OCI-LY3 (cell line): ENCODE measurements at regions not wholly inside any gene's neighbourhood (a gene's known extent, or its start where the extent isn't known, plus 50 kb on each side); places are given as distances from the start of the nearest gene placed in this dataset.

Experiments used
- H2AFZ ChIP-seq: fragments of 200-600, 300-600 bp; shearing (Covaris generic); 2 replicates; pipeline ENCODE4 v1.6.0; 2014; ENCODE audit warnings: antibody characterized with exemption, low read depth, low read length
- H3K27ac ChIP-seq: fragments of 200-600, 300-600 bp; sonication (generic); 2 replicates; pipeline ENCODE4 v1.5.1; 2014; ENCODE audit warnings: mild to moderate bottlenecking, low read length, moderate library complexity, mixed read lengths
- H3K27me3 ChIP-seq: fragments of 200-600, 300-600 bp; sonication (generic); 2 replicates; pipeline ENCODE4 v1.6.1; 2014; ENCODE audit warnings: low read depth, low read length, mixed read lengths
- H3K36me3 ChIP-seq: fragments of 200-600, 300-600 bp; sonication (generic); replicated peaks from 2 replicates; pipeline ENCODE3; 2014; ENCODE audit warnings: low read depth, low read length, mixed read lengths
- H3K4me1 ChIP-seq: fragments of 300-600, 200-600 bp; sonication (generic); 2 replicates; pipeline ENCODE4 v1.6.1; 2014; ENCODE audit warnings: low read length, mixed read lengths
- H3K4me2 ChIP-seq: fragments of 200-600, 300-600 bp; sonication (generic); 2 replicates; pipeline ENCODE4 v1.6.1; 2014; ENCODE audit warnings: low read length, mixed read lengths
- H3K4me3 ChIP-seq: fragments of 300-600, 200-600 bp; sonication (generic); 2 replicates; pipeline ENCODE4 v1.5.1; 2014; ENCODE audit warnings: antibody characterized with exemption, mild to moderate bottlenecking, low read length, moderate library complexity
- H3K79me2 ChIP-seq: fragments of 300-600, 200-600 bp; shearing (Covaris generic); 2 replicates; pipeline ENCODE4 v1.6.1; 2014; ENCODE audit warnings: mild to moderate bottlenecking, low read length, mixed read lengths
- H3K9ac ChIP-seq: fragments of 300-600, 200-600 bp; shearing (Covaris generic); 2 replicates; pipeline ENCODE4 v1.6.0; 2014; ENCODE audit warnings: mild to moderate bottlenecking, low read length, moderate library complexity
- H3K9me3 ChIP-seq: fragments of 200-600, 300-600 bp; shearing (Covaris generic); 2 replicates; pipeline ENCODE4 v1.6.1; 2014; ENCODE audit warnings: low read length, mixed read lengths; ENCODE audit not compliant: insufficient read depth
- H4K20me1 ChIP-seq: fragments of 200-600, 300-600 bp; sonication (generic); 2 replicates; pipeline ENCODE4 v1.6.1; 2016; ENCODE audit warnings: low read length, mixed read lengths; ENCODE audit not compliant: insufficient read depth
- EZH2phosphoT487 ChIP-seq: fragments of 200-600 bp; shearing (Covaris generic); IDR thresholded peaks from 2 replicates; pipeline ENCODE4 v1.6.1; 2018; ENCODE audit warnings: antibody characterized with exemption, mixed run types, low read depth
- TF ChIP-seq, protein P1 (sequence below): fragments of 200-600, 300-600 bp; sonication (generic); IDR thresholded peaks from 2 replicates; pipeline ENCODE4 v1.5.1; 2014; ENCODE audit warnings: antibody characterized with exemption, low read length, low read depth

DNA sequence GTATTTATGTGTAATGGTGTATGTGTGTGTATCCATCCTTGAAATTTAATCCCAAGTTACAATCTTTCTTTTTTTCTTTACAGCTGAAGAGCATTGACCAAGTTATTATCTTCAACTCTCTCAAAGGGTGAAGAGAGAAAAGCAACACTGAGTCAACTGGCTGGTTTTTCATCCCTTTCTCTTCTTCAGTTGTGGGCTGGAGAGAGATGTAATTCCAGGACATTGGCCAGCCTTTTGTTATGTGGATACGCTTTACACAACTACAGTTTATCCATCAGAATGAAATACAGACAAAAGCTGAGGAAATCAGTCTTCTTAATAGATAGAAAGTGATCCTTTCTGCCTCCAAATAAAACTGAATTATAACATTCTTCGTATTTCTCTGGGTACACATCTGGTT, 357.0 kb upstream of the NCAM2 start:
- H3K9ac ChIP-seq = no peak overlapping the region
- no peak overlapping the region for H2AFZ ChIP-seq
- no peak for TF ChIP-seq EZH2phosphoT487
- TF ChIP-seq, protein P1, sequence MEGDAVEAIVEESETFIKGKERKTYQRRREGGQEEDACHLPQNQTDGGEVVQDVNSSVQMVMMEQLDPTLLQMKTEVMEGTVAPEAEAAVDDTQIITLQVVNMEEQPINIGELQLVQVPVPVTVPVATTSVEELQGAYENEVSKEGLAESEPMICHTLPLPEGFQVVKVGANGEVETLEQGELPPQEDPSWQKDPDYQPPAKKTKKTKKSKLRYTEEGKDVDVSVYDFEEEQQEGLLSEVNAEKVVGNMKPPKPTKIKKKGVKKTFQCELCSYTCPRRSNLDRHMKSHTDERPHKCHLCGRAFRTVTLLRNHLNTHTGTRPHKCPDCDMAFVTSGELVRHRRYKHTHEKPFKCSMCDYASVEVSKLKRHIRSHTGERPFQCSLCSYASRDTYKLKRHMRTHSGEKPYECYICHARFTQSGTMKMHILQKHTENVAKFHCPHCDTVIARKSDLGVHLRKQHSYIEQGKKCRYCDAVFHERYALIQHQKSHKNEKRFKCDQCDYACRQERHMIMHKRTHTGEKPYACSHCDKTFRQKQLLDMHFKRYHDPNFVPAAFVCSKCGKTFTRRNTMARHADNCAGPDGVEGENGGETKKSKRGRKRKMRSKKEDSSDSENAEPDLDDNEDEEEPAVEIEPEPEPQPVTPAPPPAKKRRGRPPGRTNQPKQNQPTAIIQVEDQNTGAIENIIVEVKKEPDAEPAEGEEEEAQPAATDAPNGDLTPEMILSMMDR = no peak
- H4K20me1 ChIP-seq = no peaks in the 10 kb centered on the region
- no peaks in the 10 kb centered on the region for H3K27me3 ChIP-seq
- H3K9me3 ChIP-seq = no peaks in the 10 kb centered on the region
- no peak overlapping the region for H3K4me3 ChIP-seq
- no peak overlapping the region for H3K4me2 ChIP-seq
- H3K4me1 ChIP-seq = no peaks in the 10 kb centered on the region
- H3K36me3 ChIP-seq = no peaks in the 10 kb centered on the region
- no peaks in the 10 kb centered on the region for H3K79me2 ChIP-seq
- H3K27ac ChIP-seq = no peak overlapping the region

DNA sequence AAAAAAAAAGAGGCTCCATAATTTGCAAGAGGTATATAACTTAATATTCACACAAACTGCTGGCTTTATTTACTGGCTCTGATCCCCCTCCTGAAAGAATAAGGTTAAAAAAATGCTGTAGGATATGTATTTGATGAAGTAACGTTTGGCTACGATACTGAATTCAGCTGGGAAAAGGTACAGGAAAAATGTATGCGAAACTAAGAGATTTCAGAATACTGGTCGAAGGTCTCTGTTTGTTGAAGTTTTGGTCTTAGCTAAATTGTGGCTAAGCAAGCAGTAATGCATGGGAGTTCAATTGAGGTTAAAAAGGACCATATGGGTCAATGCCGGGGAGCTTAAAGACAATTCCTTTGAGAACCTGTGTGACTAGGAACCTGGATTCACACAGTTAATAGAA, 355.5 kb upstream of the NCAM2 start:
- no peak overlapping the region for H3K4me2 ChIP-seq
- no peaks in the 10 kb centered on the region for H3K36me3 ChIP-seq
- no peak overlapping the region for H3K27ac ChIP-seq
- TF ChIP-seq EZH2phosphoT487 = no peak
- TF ChIP-seq, protein P1 = no peak
- H3K4me1 ChIP-seq = no peaks in the 10 kb centered on the region
- H4K20me1 ChIP-seq = no peaks in the 10 kb centered on the region
- H3K79me2 ChIP-seq = no peaks in the 10 kb centered on the region
- no peaks in the 10 kb centered on the region for H3K9me3 ChIP-seq
- no peak overlapping the region for H2AFZ ChIP-seq
- no peak overlapping the region for H3K9ac ChIP-seq
- H3K4me3 ChIP-seq = no peak overlapping the region
- H3K27me3 ChIP-seq = no peaks in the 10 kb centered on the region

DNA sequence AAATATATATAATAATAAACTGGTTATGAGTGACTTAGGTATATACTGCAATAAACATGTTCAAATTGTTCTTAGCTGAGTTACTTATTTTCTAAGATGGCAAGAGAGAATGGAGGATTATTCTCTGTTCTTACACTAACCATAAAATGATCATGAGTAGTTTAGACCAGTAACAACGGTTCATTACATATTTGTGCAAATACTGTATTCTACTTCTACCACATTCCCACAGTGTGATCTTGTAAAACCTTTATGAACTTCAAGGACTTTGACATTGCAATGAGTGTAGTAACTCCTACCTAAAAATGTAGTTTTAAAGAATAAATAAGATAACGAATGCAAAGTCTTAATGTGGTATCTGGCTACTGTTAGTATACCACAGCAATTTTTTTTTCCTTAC, 353.7 kb upstream of the NCAM2 start:
- Histone ChIP-seq H3K9me3 (no peaks in the 10 kb centered on the region), H2AFZ (no peak overlapping the region), H3K27me3 (no peaks in the 10 kb centered on the region), H4K20me1 (no peaks in the 10 kb centered on the region), H3K4me3 (no peak overlapping the region), H3K4me2 (no peak overlapping the region), H3K4me1 (no peaks in the 10 kb centered on the region), H3K27ac (no peak overlapping the region), H3K9ac (no peak overlapping the region), H3K79me2 (no peaks in the 10 kb centered on the region), H3K36me3 (no peaks in the 10 kb centered on the region)
- no peak for TF ChIP-seq EZH2phosphoT487
- TF ChIP-seq, protein P1 = no peak

DNA sequence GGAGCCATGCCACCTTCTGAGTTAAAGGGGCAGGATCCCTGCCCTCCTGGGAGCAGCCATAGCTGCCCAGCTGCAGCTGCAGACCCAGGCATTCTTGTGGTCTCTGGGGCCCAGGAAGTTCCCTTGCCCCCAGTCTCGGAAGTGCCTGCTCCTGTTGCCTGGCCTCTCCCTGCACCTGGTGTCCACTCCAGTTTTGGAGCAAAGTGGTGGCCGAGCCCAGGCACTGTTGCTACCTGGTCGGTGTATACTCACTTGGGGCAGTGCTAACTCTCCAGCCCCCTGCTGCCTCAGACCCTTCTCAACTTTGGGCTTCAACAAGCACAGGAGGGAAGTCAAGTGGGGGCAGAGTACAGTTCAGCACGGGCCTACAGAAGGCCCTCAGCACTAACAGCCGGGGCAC, 352.9 kb upstream of the NCAM2 start:
- Histone ChIP-seq H3K4me2 (no peak overlapping the region), H3K4me3 (no peak overlapping the region), H3K27me3 (no peaks in the 10 kb centered on the region), H2AFZ (no peak overlapping the region), H3K36me3 (no peaks in the 10 kb centered on the region), H3K79me2 (no peaks in the 10 kb centered on the region), H3K27ac (no peak overlapping the region), H4K20me1 (no peaks in the 10 kb centered on the region), H3K9ac (no peak overlapping the region), H3K4me1 (no peaks in the 10 kb centered on the region), H3K9me3 (no peaks in the 10 kb centered on the region)
- no peak for TF ChIP-seq EZH2phosphoT487
- TF ChIP-seq, protein P1 = no peak
